ENCODE measurements at regions not wholly inside any gene's neighbourhood (a gene's known extent, or its start where the extent isn't known, plus 50 kb on each side); places are given as distances from the start of the nearest gene placed in this dataset.

DNA sequence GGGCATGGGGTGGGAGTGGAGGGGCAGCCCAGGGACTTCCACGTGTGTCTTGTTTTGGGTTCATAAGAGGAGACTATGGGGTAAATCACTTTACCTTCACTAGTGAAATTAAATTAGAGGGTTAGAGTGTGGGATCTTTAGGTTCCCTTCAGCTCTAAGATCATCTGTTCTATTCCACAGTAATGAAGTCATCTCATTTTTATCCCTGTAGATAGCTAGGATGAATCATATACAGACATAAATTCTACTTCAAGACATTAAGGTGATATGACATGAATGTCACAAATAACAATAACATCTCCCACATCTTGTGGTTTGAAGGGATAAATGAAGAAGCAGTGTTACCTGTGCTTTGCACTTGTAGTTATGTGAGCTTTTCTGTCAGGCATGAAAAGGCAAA is 83.8 kb downstream of the ELOVL4 start:
- no peaks in the 10 kb centered on the region for H3K23me2 ChIP-seq (ENCODE audit: low read depth, low read length)
- H3K23ac ChIP-seq (ENCODE audit: insufficient read length), result no peak overlapping the region
- H3K9ac ChIP-seq (replicated peaks in 1 of 4; ENCODE audit: extremely low read depth in 1 of 4, low read depth in 3 of 4, low read length in 3 of 4), result no peak overlapping the region
- TF ChIP-seq POLR2A (IDR thresholded peaks at IDR 0.05; ENCODE audit: control extremely low read depth in 1 of 2, low read depth in 2 of 2, low read length in 2 of 2) (no peak), POU5F1 (IDR thresholded peaks at IDR 0.05; ENCODE audit: low read depth, low read length) (no peak), RXRA (IDR thresholded peaks at IDR 0.05; ENCODE audit: insufficient read depth, low read depth, low read length) (no peak), ASH2L (IDR thresholded peaks at IDR 0.05; ENCODE audit: low read length) (no peak), KDM4A (IDR thresholded peaks at IDR 0.05; ENCODE audit: low read depth, low read length, severe bottlenecking) (no peak), CTBP2 (IDR thresholded peaks at IDR 0.05; ENCODE audit: borderline replicate concordance, insufficient read depth, insufficient read length, low read length) (no peak), GABPA (IDR thresholded peaks at IDR 0.05; ENCODE audit: borderline replicate concordance, insufficient read depth, low read length) (no peak), GTF2F1 (IDR thresholded peaks at IDR 0.05; ENCODE audit: borderline replicate concordance, low read depth, low read length) (no peak), EZH2 (IDR thresholded peaks at IDR 0.05; ENCODE audit: low read depth, low read length, severe bottlenecking) (no peak)
- TF ChIP-seq, protein P1, sequence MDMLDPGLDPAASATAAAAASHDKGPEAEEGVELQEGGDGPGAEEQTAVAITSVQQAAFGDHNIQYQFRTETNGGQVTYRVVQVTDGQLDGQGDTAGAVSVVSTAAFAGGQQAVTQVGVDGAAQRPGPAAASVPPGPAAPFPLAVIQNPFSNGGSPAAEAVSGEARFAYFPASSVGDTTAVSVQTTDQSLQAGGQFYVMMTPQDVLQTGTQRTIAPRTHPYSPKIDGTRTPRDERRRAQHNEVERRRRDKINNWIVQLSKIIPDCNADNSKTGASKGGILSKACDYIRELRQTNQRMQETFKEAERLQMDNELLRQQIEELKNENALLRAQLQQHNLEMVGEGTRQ (IDR thresholded peaks at IDR 0.05; ENCODE audit: low read length), result no peak
- H3K56ac ChIP-seq (replicated peaks; ENCODE audit: insufficient read length, low read depth, low read length), result no peak overlapping the region
- H4K20me1 ChIP-seq (replicated peaks in 1 of 2; ENCODE audit: control insufficient read depth in 1 of 2, insufficient read depth in 2 of 2, low read length in 2 of 2), result no peaks in the 10 kb centered on the region
- H4K5ac ChIP-seq (ENCODE audit: insufficient read length, low read depth, low read length), result no peak overlapping the region
- no peak overlapping the region for H2BK12ac ChIP-seq (ENCODE audit: low read depth, low read length)
- FAIRE-seq (no peak), DNase-seq (ENCODE audit: low read depth in 1 of 2, low spot score in 2 of 2) (no peak)
- H2BK15ac ChIP-seq (ENCODE audit: low read length), result no peak overlapping the region
- no peak overlapping the region for H3K27ac ChIP-seq (ENCODE audit: low read depth, low read length)
- no peaks in the 10 kb centered on the region for H3K27me3 ChIP-seq (replicated peaks in 1 of 4; ENCODE audit: control insufficient read depth in 3 of 4, extremely low read depth in 1 of 4, insufficient read depth in 3 of 4, low read length in 3 of 4)
- POLR2A ChIA-PET (ENCODE audit: partially characterized antibody), result no interaction called here
- H3K4me3 ChIP-seq (ENCODE audit: extremely low read depth in 1 of 4, insufficient read depth in 2 of 4, low read depth in 3 of 4, low read length in 4 of 4), result no peak overlapping the region
- no peak overlapping the region for H2BK120ac ChIP-seq (replicated peaks; ENCODE audit: low read depth, low read length)
- no peak overlapping the region for H4K8ac ChIP-seq (ENCODE audit: extremely low read depth, insufficient read depth, low read length)
- WGBS, 2 experiments (ENCODE audit: extremely low coverage in 1 of 2, insufficient coverage in 1 of 2, insufficient read length in 1 of 2, insufficient replicate concordance in 2 of 2, low coverage in 1 of 2, low lambda C conversion rate in 2 of 2, missing lambda C conversion rate in 1 of 2), result 82% methylated on average over 1 of the region's 1 CpG; no CpG with 5 or more reads in 1 of the 2 experiments
- H3K9me3 ChIP-seq (ENCODE audit: insufficient read depth in 2 of 2, low read depth in 1 of 2, low read length in 1 of 2), result no peaks in the 10 kb centered on the region
- H3K4me1 ChIP-seq (replicated peaks in 1 of 4; ENCODE audit: control insufficient read depth in 3 of 4, insufficient read depth in 4 of 4, low read length in 3 of 4), result peaks cover 0 to 4% (median 3%) of the 10 kb centered on the region in 4 experiments; a peak in 3 of 7 replicates
- H3K79me2 ChIP-seq (ENCODE audit: control insufficient read depth in 1 of 2, insufficient read depth in 2 of 2, low read length in 2 of 2), result no peaks in the 10 kb centered on the region
- no peaks in the 10 kb centered on the region for H3K36me3 ChIP-seq (ENCODE audit: control insufficient read depth in 2 of 4, insufficient read depth in 4 of 4, low read length in 3 of 4)
- no peak overlapping the region for H2AK5ac ChIP-seq (ENCODE audit: low read depth, low read length)
- H3K18ac ChIP-seq (ENCODE audit: extremely low read depth, low read length), result no peak overlapping the region
- no peak overlapping the region for H2AFZ ChIP-seq (ENCODE audit: low read length)
- no peak overlapping the region for H2BK20ac ChIP-seq (ENCODE audit: low read length)
- H3K4me2 ChIP-seq (ENCODE audit: insufficient read depth in 1 of 2, low read depth in 2 of 2, low read length in 2 of 2), result no peak overlapping the region
- no peak overlapping the region for H4K91ac ChIP-seq (replicated peaks; ENCODE audit: insufficient read length, low read length)
- no peak overlapping the region for H3K14ac ChIP-seq (ENCODE audit: insufficient read length)
- CTCF ChIA-PET (ENCODE audit: partially characterized antibody), result interaction anchor here (1.0 to 2.2 kb wide), 3 partner anchors 83 to 101 kb away, joined by 4 to 6 read pairs (median 4); no protein-coding TSS in a partner anchor
- no peak overlapping the region for H3K4ac ChIP-seq (replicated peaks; ENCODE audit: insufficient read length, low read depth, low read length)
- H3K79me1 ChIP-seq (ENCODE audit: low read depth, low read length), result no peaks in the 10 kb centered on the region
- no peak overlapping the region for H2BK5ac ChIP-seq (ENCODE audit: low read depth, low read length)

Data from H1 (cell line).